ENCODE measurements at regions not wholly inside any gene's neighbourhood (a gene's known extent, or its start where the extent isn't known, plus 50 kb on each side); places are given as distances from the start of the nearest gene placed in this dataset.

DNA sequence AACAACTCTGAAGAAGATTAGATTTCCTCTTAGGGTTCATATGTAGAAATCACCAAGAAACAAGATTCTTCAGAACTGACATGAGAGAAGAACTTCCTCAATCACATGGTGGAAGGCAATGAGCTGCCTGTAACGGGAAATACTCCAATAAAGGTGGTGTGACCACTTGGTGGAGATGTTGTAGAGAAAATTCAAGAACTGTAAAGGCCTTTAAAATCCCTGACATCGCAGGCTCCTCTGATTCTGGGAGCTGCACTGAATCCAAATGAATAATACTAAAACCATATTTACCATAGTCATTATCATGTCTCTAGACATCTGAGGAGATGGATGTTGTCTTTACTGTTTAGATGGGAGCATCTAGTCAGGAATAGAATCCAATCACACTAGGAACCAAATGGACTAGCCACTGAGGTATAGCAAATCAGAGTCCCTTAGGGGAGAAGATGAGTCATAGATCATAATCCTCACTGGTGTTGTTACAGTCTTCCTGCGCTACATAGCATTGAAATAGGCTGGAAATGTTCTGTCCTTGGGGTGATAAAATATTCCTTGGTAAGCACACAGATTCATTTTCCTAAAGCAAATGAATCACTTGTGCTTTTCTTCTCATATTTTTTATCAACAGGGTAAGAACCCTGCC is 321.6 kb upstream of the TENM4 start:
- DNase-seq = no peak

DNA sequence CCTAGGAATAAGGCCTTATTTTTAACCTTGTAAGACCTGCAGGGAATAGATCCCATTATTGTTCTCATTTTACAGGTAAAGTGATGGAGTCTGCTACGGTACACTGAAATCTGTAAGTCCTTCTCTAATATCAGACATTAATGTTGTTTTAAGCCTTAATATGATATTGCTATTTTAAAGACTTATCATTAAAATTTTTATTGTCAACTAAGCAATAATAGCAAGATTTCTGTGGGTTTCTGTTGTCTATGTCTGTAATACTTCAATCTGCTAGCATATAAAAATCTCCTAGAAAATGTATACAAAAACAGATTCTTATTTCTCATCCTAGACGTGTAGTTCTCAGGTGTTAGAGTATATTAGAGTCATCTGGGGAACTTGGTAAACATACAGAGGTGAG is 317.5 kb upstream of the TENM4 start:
- DNase-seq = no peak

DNA sequence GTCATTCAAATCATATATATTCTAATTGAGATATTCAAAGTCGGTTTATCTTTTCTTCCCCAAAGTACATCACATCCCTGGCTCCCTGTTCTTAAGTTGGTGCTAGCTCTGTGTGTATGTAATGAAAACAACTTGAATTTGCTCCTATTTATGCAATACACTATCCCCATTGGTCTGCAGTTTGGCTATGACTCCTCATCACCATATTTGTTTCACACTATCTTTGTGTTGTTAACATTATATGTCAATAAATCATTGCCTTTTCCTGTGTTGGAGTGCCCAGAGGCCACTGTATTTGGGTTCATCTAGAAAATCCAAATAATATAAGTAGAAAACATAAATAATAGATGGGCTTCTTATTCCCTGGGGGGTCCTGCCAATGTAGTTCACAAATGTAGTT is 306.6 kb upstream of the TENM4 start:
- no peak for DNase-seq

DNA sequence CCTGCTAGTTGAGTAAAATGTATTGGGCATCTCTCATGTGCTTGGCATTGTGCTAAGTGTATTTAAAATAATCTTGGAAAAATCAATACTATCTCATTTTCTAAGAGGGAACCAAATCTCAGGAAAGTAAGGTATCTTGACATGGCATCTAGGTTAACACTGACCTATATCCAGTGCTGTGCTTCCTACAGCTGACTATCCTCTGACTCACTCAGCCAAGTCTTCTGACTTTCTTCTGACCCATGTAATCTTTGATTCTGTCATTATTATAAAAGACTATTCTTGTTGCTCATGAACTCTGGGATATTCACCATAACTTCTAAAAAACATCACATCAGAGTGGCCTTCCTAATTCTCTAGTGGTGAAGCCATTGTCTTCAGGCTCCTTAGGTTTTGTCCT is 304.1 kb upstream of the TENM4 start:
- DNase-seq = no peak

DNA sequence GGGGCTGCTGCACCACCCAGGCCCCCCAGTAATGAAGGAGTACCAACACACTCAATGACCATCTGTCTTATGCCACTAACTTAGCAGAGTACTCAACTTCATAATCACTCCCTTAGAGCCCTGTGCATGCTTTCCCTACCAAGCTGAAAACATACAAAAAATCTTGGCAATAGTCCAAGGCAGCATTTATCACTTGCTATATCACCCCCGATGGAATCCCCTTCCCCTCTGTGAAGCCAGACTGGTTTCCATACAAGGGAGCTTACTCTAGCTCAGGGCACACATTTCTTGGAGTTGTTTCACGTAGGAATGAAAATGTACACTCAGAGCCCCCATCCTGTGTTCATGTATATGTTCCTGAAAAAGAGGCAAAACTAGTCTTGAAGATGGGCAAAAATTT is 301.3 kb upstream of the TENM4 start:
- no peak for DNase-seq

DNA sequence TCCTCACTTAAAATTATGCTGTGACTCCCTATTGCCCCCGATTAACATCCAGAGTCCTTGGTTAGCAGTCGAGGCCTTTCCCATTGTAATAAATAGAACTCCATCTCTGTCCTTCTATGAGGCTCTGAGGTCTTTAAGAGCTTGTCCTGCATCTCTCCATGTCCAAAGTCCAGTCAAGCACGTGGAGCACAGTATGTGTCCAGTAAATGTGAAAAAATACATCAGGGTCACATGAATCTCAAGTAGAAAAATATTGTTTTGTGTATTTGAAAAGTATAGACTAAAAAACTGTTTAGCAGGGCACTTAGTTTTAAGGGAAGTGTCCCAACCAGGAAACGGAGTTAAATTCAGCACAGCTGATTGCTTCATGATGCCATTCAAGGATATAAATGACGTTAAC is 298.8 kb upstream of the TENM4 start:
- no peak for DNase-seq

DNA sequence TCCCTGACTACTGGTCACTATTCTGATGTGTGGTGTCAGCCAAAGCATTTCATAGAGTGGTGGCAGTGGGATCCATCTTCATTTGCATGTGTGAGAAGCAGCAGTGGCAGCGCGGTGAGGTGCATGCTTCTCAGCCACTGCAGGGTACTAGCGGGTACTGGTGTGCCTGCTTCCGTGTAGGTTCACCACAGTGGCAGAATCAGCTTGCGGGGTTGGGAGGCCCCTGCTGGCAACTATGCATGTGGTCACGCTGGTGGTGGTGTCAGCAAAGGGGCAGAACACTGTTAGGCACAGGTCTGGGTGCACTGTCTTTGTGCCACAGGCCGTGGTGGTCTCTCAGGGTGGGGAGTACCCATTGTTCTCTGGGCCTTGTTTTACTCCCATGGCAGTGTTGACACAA is 286.4 kb upstream of the TENM4 start:
- no peak for DNase-seq

DNA sequence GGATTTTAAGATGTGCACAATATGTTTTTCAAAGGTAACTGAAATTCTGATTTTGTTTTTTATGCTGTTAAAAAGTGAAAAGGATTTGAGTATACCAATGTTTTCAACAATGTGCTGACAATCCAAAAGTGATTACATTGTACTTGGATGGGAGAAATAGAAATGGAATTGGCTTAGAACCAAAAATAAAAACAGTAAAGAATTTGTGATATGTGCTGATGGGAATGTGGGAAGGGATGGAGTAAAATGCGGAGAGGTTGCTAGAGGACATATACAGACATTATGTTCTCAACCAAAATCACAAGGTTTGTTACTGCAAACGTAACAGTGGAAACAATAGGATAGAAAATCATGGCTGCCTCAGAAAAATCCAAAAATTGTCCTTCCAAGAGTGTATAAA is 279.3 kb upstream of the TENM4 start:
- no peak for DNase-seq

DNA sequence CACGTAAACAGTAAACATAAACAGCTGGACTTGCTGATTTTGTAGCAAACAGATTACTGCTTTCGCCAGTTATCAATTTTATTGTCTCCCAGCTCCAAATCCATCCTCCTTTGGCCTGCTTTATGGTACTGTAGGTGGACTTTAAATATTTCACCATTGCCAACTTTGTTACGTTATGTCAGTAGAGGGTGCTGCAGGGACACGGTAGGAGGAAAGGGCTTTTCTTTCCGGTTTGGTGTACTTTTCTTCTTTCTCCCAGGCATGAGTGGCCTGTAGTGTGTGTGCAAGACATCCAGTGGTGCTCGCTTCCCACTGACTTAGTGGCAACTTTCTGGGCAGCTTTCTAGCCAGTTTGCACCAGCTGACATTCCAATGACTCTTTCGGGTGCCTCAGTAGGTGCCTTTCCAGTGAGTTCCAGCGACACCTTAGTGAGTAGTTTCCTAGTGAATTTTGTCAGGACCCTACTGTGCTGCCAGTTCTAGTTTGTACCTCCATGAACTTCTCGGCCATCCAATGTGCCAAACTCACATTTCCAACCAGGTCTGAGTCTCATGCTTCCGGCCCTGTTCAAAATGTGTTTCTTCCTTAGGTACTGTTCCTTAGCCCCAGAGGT is 267.6 kb upstream of the TENM4 start:
- no peak for DNase-seq

DNA sequence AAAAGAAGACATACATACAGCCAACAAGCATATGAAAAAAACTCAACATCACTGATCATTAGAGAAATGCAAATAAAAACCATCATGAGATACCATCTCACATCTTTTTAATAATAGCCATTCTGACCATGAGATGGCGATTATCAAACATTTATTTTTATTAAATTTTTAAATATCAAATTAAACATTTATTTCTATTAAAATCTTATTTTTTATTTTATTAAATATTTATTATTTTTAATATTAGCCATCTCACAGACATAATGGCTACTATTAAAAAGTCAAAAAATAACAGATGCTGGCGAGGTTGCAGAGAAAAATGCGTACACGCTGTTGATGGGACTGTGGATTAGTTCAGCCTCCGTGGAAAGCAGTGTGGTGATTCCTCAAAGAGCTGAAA is 264.8 kb upstream of the TENM4 start:
- no peak for DNase-seq

DNA sequence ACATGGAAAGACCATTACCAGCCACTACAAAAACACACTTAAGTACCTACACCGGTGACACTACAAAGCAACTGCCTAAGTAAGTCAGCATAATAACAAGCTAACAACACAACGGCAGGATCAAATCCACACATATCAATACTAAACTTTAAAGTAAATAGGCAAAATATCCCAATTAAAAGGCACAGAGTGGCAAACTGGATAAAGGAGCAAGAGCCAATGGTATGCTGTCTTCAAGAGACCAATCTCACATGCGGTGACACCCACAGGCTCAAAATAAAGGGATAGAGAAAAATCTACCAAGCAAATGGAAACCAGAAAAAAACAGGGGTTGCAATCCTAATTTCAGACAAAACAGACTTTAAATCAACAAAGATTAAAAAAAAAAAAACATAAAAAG is 261.5 kb upstream of the TENM4 start:
- DNase-seq = no peak

DNA sequence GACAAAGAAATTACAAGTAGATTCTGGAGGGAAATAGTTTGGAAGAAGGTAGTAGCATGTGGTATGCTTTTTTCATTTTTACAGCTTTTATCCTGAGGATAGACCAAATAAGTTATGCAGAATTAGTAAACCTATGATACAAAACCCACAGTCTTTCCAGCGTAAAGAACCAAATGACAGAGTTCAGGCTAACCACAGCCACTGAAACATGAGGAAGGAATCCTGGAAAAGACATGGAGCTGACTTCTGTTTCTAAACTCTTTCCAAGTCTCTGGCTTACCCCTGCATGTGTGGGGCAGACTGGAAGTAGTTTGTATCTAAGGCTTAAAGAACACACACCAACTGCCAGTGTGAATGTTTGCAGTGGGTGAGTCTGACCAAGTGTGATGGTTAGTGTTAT is 258.4 kb upstream of the TENM4 start:
- DNase-seq = no peak

DNA sequence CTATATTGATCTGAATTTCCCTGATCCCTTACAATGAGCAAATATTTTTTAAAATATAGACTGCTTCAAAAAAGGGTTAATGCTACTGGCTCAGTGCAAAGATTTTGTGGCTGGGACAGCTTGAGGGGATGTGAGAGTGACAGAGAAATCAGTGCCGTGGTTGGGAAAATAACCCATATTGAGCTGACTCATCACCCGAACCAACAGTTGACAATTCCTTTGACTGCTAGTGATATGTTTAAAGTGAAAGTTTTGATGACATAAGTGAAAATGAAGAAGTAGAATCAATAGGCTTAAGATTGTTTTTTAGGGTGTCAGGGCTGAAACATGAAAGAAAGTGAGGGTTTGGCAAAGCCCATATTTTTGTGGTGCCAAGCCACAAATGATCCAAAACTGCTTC is 257.1 kb upstream of the TENM4 start:
- peak; percentile 45 for DNase-seq

DNA sequence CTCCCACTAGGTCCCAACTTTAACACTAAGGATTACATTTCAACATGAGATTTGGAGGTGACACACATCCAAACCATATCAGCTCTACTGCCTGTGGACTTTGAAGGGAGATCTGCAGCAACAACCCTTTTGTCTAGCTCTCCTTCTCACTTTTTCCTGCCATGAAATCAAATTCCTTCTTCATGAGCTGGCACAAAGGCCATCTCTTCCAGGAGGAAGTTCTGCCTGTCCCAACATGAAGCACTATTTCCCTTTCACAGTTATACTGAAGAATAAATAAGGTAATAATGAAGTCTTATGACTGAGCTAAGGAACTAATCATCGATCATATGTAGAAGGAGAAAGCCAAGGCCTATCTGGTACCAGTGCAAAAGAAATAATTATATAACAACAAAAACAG is 253.5 kb upstream of the TENM4 start:
- no peak for DNase-seq

DNA sequence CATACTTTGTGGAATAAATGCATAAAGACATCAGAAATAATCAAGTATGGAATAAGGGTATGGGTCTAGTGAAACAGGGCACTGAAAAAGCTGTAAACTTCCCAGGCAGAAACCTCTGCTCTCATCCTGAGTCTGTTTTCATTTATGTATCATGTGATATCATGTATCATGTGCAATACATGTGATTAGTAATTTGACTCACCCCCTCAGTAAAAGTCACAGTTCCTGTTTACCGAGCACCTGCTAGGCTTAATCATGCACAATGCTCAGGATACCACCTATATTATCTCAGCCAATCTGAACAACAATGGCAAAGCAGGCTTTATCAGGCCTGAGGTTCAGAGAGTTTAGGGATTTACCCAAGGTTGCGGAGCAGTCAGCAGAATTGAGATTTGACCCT is 250.6 kb upstream of the TENM4 start:
- no peak for DNase-seq

DNA sequence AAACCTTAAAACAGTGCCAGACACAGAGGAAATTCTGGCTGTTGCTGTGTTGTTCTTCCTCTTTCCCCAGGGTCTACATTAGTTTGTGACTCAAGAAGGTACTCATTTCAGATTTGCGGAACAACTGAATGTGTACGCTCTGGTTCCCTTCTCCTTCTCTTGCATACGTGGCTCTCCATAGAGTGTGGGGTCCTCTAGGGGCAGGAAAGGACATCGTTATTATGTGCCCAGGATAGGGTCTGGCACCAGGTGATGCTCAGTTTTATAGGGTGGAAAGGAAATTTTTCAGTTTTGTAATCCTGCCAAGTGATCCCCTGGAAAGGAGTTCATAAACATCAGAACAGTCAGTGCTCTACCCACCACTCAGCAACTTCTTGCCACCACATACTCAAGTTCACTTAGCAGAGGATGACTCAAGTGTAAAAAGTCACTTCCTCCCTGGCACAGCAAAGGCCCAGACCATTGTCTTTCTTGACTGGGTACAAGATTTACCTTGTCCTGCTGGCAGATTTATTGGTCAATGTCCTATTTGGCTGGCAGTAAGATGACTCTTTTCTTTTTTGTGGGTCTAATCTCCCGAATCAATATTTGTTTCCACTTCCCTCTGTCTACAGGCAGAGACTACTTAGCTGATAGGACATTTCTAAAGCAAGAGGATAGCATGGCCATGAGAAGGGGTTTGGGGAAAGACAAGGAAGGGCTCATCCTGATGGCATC is 246.0 kb upstream of the TENM4 start:
- DNase-seq = no peak

DNA sequence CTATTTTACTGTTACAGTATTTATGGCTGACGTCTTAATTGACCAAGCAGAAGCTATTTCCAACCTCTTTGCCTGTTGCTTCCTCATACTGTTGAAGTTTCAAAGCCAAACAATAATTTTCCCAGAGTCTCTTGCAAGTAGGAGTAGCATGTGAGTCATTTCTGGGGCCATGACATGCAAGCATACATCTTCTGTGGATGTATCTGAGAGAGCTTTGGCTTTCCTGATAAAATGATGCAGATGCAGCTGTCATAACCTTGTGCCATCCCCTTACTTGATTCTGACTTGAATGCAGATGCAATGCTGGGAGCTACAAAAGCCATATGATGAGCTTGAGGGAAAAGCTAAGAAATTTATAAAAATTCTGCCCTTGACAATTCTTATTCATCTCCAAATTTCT is 243.1 kb upstream of the TENM4 start:
- no peak for DNase-seq

DNA sequence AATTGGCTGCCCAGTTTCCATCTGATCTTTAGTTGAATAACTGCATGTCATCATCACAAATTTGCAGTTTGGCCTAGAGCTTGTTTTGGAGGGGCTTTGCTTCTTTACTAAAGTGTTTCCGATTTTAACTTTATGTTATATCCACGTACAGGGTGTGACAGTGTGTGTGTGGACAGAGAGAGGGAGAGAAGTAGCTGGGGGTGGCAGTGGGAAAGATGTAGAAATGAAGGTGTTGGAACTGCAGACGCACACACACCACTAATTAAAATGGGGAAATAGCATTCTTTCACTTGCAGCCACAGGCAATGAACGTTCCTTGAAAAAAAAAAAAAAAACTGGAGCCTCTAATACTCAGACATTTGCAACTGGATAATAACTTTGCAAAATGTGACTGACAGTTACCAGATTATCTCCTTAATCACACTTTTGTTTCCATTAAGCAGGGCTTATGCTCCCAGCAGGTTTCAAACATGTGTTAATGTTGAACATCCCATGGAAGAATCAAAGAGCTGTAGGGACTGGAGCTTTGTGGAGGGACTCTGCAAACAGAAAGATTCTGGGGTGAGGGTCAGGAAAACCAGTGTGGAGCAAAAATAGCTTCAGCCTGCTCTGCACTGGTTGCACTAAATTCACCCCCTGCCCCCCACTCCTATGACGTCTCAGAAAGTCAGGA is 238.1 kb upstream of the TENM4 start:
- DNase-seq = no peak

DNA sequence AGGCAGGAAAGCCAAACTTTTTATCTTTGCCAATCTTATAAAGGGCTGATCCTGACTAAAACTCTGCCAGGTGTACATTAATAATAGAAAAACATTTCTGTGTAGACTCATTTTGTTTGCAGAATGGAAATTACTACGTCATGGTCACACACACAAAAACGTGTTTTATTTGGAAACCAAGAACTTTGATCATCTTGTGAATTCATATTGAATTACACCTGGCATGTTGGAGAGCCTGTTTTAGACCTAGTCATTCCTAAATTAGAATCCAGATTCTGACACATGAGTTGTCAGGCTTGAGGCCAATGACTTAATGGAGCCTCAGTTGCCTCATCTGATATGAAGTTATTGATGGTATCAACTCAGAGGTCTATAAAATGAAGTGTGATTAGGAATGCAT is 235.6 kb upstream of the TENM4 start:
- no peak for DNase-seq

DNA sequence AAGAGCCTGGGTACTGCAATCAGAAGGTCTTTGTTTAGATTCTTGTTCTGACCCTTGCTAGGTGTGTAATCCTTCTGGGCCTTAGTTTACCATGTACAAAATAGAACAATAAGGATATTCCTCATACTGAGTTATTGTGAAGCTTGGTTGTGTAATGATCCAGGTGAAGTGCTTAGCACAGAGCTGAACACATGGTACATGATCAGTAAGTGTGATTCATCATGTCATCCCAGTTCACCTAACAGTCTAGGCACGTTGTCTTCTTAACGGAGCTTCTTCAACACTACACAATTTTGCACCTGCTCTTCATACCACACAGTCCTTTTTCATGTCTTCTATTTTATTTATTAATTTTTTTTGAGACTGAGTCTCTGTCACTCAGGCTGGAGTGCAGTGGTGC is 234.3 kb upstream of the TENM4 start:
- DNase-seq = no peak

DNA sequence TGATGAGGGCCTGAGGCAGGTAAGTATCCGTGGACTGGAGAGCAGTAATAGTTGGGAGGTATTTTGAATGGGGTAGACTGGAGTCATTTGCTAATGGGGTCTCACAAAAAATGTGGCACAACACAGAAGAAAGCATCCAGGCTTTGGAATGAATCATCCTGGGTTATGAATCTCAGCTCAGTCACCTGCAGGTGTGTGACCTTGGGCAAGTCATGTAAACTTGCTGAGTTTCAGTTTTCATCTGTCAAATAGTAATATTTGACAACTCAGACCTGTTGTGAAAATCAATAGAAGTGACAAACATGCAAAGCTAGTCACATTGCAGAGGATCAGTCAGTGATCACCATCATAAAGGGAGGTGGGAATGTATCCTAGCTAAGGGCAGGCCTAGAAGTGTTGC is 232.0 kb upstream of the TENM4 start:
- DNase-seq = no peak

DNA sequence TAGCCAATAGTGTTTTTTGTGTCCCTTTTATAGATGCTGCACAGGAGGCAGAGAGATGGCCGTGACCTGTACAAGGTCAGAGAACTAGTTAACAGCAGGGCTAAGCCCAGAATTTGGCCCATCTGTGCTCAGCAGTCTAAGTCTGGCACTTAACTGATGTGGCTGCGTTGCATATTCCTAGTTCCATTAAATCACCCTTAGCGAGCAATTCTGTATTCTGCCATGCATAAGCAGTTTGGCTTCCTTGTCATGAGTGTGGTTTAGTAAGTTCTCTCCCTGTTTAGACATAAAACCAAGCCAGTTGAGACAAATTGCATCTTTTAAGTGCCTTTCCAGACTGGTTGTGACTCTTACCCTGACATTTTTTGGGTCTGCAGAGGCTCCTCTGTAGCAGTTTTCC is 230.6 kb upstream of the TENM4 start:
- no peak for DNase-seq

DNA sequence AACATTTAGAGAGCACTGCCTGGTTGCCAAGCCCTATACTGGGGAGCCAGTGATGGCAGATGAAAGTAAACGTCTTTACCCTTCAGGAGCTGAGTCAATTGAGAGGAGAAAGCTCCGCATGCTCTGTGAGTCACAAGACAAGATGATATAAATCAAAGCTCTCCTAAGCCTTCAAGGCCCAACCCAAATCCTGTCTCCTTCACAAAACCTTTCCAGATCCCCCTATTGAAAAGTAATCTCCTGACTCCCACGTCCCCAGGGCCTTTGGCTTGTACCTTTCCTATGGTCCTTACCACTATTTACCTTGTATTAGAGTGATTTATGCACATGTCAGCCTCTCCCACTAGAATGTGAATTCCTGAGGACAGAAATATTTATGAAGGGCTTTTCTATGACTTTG is 230.1 kb upstream of the TENM4 start:
- DNase-seq = no peak

DNA sequence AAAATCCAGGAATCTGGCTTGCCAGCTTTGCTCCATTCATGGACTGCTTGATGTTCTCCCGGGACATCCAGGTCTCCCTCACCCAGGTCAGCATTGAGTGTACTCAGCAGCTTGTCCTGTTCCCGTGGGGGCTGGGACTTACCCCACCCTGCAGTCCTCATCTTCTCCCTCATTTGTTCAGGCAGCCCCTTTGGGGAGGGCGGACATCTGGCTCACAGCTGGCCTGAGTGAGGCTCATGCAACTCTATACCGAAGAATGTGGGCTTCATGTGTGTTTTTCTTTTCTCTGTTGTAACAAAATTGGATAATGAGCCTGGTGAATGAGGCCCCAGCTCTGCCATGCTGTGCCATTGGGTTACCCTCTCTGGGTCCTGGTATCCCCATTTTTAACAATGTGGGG is 227.7 kb upstream of the TENM4 start:
- peak; percentile 27 for DNase-seq
